Loucy (cell line): ENCODE measurements at regions not wholly inside any gene's neighbourhood (a gene's known extent, or its start where the extent isn't known, plus 50 kb on each side); places are given as distances from the start of the nearest gene placed in this dataset.

Experiments used
- H2AFZ ChIP-seq: fragments of 200-600 bp; sonication (generic); 2 replicates; pipeline ENCODE4 v1.6.0; 2016; ENCODE audit warnings: antibody characterized with exemption, mild to moderate bottlenecking, low read length, moderate library complexity
- H3F3A ChIP-seq: fragments of 200-600 bp; 2 replicates; pipeline ENCODE4 v1.6.0; 2016; ENCODE audit warnings: antibody characterized with exemption, low read depth, mild to moderate bottlenecking
- H3K27me3 ChIP-seq: fragments of 200-600 bp; sonication (generic); 2 replicates; pipeline ENCODE4 v1.6.1; 2014; ENCODE audit warnings: low read length, mild to moderate bottlenecking; ENCODE audit not compliant: insufficient read depth, poor library complexity, severe bottlenecking
- H3K36me3 ChIP-seq: fragments of 200-600 bp; sonication (generic); 2 replicates; pipeline ENCODE4 v1.6.1; 2016; ENCODE audit warnings: low read length; ENCODE audit not compliant: insufficient read depth
- H3K4me1 ChIP-seq: fragments of 200-600 bp; sonication (generic); 2 replicates; pipeline ENCODE4 v1.5.1; 2014; ENCODE audit warnings: low read length, mild to moderate bottlenecking; ENCODE audit not compliant: insufficient read depth, poor library complexity, severe bottlenecking
- H3K4me2 ChIP-seq: fragments of 200-600 bp; sonication (generic); 2 replicates; pipeline ENCODE4 v1.6.0; 2014; ENCODE audit warnings: antibody characterized with exemption, low read length, low read depth, mild to moderate bottlenecking; ENCODE audit not compliant: poor library complexity, severe bottlenecking
- H3K4me3 ChIP-seq: fragments of 200-600 bp; sonication (generic); 2 replicates; pipeline ENCODE4 v1.5.1; 2014; ENCODE audit warnings: low read length, mild to moderate bottlenecking, mixed read lengths; ENCODE audit not compliant: poor library complexity, severe bottlenecking
- H3K79me2 ChIP-seq: fragments of 200-600 bp; sonication (generic); 2 replicates; pipeline ENCODE4 v1.6.1; 2014; ENCODE audit warnings: low read length; ENCODE audit not compliant: insufficient read depth
- H3K9ac ChIP-seq: fragments of 200-600 bp; sonication (generic); 2 replicates; pipeline ENCODE4 v1.6.0; 2014; ENCODE audit warnings: mild to moderate bottlenecking, low read depth, low read length, moderate library complexity; ENCODE audit not compliant: poor library complexity, severe bottlenecking
- H3K9me2 ChIP-seq: fragments of 200-600 bp; sonication (generic); replicated peaks from 2 replicates; pipeline ENCODE4 v1.6.1; 2016; ENCODE audit warnings: low read depth, low read length, mixed read lengths
- H3K9me3 ChIP-seq: fragments of 200-600 bp; sonication (generic); 2 replicates; pipeline ENCODE4 v1.6.1; 2014; ENCODE audit warnings: mild to moderate bottlenecking, antibody characterized with exemption, low read length, low read depth; ENCODE audit not compliant: insufficient read depth
- H4K20me1 ChIP-seq: fragments of 200-600 bp; sonication (generic); 2 replicates; pipeline ENCODE4 v1.6.0; 2014; ENCODE audit warnings: antibody characterized with exemption, low read length, mild to moderate bottlenecking; ENCODE audit not compliant: insufficient read depth, poor library complexity, severe bottlenecking
- EZH2phosphoT487 ChIP-seq: fragments of 200-600 bp; IDR thresholded peaks from 2 replicates; pipeline ENCODE4 v1.6.1; 2018; ENCODE audit warnings: antibody characterized with exemption, mild to moderate bottlenecking, moderate library complexity, borderline replicate concordance
- TF ChIP-seq, protein P1 (sequence below): fragments of 200-600 bp; sonication (generic); conservative IDR thresholded peaks from 2 replicates; pipeline ENCODE4 v1.5.1; 2014; ENCODE audit warnings: mild to moderate bottlenecking, antibody characterized with exemption, low read length

DNA sequence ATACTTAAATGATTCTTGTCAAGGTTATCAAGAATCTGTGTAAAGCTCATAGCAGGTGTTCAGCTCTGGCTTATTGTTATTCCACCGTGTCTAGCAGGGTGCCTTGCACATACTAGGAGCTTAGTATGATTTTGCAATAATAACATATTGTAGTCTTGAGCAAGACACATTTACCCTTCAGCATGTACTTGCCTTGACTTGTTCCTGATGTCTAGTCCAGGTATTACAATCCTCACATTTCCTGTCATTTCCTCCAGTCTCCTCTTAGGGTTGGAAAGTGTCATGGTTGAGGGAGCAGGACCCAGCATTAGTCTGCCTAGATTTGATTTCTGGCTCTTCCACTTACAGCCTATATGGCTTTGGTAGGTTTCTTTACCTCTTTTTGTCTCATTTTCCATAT, 246.1 kb downstream of the RAD51AP2 start:
- Histone ChIP-seq H3K79me2 (no peaks in the 10 kb centered on the region), H3K9ac (no peak overlapping the region), H3K4me2 (no peak overlapping the region), H3K9me3 (no peaks in the 10 kb centered on the region), H3K4me1 (no peaks in the 10 kb centered on the region), H3K4me3 (no peak overlapping the region), H3K9me2 (no peaks in the 10 kb centered on the region), H2AFZ (no peak overlapping the region), H3K27me3 (no peaks in the 10 kb centered on the region), H3F3A (no peaks in the 10 kb centered on the region), H3K36me3 (no peaks in the 10 kb centered on the region), H4K20me1 (no peaks in the 10 kb centered on the region)
- TF ChIP-seq, protein P1, sequence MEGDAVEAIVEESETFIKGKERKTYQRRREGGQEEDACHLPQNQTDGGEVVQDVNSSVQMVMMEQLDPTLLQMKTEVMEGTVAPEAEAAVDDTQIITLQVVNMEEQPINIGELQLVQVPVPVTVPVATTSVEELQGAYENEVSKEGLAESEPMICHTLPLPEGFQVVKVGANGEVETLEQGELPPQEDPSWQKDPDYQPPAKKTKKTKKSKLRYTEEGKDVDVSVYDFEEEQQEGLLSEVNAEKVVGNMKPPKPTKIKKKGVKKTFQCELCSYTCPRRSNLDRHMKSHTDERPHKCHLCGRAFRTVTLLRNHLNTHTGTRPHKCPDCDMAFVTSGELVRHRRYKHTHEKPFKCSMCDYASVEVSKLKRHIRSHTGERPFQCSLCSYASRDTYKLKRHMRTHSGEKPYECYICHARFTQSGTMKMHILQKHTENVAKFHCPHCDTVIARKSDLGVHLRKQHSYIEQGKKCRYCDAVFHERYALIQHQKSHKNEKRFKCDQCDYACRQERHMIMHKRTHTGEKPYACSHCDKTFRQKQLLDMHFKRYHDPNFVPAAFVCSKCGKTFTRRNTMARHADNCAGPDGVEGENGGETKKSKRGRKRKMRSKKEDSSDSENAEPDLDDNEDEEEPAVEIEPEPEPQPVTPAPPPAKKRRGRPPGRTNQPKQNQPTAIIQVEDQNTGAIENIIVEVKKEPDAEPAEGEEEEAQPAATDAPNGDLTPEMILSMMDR: no peak
- TF ChIP-seq EZH2phosphoT487: no peak

DNA sequence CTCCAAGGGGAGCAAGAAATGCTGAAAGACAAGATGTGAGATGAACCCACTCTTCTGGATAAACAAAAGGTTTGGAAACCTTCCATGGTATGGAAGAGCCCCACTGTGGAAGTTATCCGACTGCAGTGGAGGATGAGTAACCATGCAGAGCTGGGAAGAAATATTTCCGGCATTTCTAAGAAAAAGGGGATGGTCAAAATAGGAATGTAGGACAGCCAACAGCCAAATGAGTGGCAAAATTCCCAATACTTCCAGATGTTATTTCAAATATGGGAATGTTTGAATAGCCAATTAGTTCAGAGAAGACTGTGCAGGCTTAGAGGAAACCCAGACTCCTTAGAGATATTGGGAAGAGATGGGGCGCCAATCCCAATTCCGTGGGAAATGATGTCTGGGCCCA, 246.8 kb downstream of the RAD51AP2 start:
- Histone ChIP-seq H3F3A (no peaks in the 10 kb centered on the region), H2AFZ (no peak overlapping the region), H3K4me3 (no peak overlapping the region), H3K9ac (no peak overlapping the region), H3K36me3 (no peaks in the 10 kb centered on the region), H3K9me3 (no peaks in the 10 kb centered on the region), H3K9me2 (no peaks in the 10 kb centered on the region), H4K20me1 (no peaks in the 10 kb centered on the region), H3K27me3 (no peaks in the 10 kb centered on the region), H3K4me1 (no peaks in the 10 kb centered on the region), H3K4me2 (no peak overlapping the region), H3K79me2 (no peaks in the 10 kb centered on the region)
- TF ChIP-seq EZH2phosphoT487: no peak
- TF ChIP-seq, protein P1: no peak

DNA sequence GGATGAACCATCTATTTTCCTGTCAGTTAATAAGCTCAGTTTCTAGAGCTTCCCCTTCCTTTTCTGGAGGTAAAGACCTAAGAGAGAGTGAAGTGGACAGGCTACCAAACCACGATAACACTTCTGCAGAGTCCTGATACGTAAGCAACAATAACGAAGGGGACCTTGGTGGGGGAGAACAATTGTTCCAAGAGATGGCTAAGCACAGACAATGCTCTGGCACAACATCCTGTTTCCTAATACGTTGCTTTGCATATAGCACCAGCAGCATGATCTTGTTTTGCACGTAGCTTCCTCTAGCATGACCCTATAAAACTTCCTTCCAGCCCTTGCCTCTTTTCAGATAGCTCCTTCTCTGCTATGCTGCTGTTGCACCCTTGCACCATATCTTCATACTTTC, 247.3 kb downstream of the RAD51AP2 start:
- Histone ChIP-seq H3K4me2 (no peak overlapping the region), H3F3A (no peaks in the 10 kb centered on the region), H3K4me3 (no peak overlapping the region), H3K9ac (no peak overlapping the region), H3K27me3 (no peaks in the 10 kb centered on the region), H3K9me2 (no peaks in the 10 kb centered on the region), H4K20me1 (no peaks in the 10 kb centered on the region), H3K4me1 (no peaks in the 10 kb centered on the region), H3K79me2 (no peaks in the 10 kb centered on the region), H2AFZ (no peak overlapping the region), H3K36me3 (no peaks in the 10 kb centered on the region), H3K9me3 (no peaks in the 10 kb centered on the region)
- TF ChIP-seq EZH2phosphoT487: no peak
- TF ChIP-seq, protein P1: no peak
